ENCODE measurements at regions not wholly inside any gene's neighbourhood (a gene's known extent, or its start where the extent isn't known, plus 50 kb on each side); places are given as distances from the start of the nearest gene placed in this dataset.

DNA sequence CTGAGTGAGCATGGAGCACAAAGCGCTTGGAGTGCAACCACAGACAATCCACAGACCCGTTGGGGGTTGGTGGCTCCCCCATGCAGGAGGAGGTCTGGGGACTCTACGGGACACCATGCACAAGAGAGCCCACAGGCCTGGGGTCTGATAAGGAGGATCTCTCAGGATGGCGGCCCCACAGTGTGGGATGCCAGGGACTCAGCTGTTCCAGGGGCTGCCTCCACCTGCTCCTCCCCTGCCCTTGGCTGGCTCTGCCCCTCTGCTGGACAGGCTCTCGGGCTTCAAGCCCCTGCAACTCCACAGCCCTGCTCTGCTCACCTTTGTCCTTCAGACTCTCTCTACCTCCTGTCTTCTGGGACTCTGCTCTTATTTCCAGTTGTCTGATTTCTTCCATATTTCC, 184.5 kb upstream of the CHRNA7 start:
- 94% methylated on average over 5 of the region's 5 CpGs for WGBS (ENCODE audit: low lambda C conversion rate, missing lambda C conversion rate)
- H3K27me3 ChIP-seq, result no peaks in the 10 kb centered on the region
- no peak overlapping the region for H3K27ac ChIP-seq
- no peak overlapping the region for H2AFZ ChIP-seq
- H3K79me2 ChIP-seq, result no peaks in the 10 kb centered on the region
- DNase-seq (ENCODE audit: low spot score), result no peak
- no peaks in the 10 kb centered on the region for H4K20me1 ChIP-seq (ENCODE audit: insufficient read depth, poor library complexity, severe bottlenecking)
- H3K36me3 ChIP-seq (replicated peaks; ENCODE audit: insufficient read depth, low read depth), result no peaks in the 10 kb centered on the region
- H3K4me1 ChIP-seq (ENCODE audit: insufficient read depth), result no peaks in the 10 kb centered on the region
- no peak overlapping the region for H3K4me2 ChIP-seq
- H3K9me3 ChIP-seq (ENCODE audit: low read depth), result no peaks in the 10 kb centered on the region
- no peaks in the 10 kb centered on the region for H3K9me2 ChIP-seq (replicated peaks; ENCODE audit: insufficient read depth)
- H3K4me3 ChIP-seq, result no peak overlapping the region
- TF ChIP-seq CTCF (IDR thresholded peaks at IDR 0.05; ENCODE audit: poor library complexity) (no peak), EZH2phosphoT487 (IDR thresholded peaks at IDR 0.05; ENCODE audit: low read depth, severe bottlenecking, unreplicated experiment) (no peak), EZH2 (IDR thresholded peaks at IDR 0.05; ENCODE audit: borderline replicate concordance) (no peak)

- TF ChIP-seq EZH2 (IDR thresholded peaks at IDR 0.05; ENCODE audit: borderline replicate concordance) (no peak), CTCF (IDR thresholded peaks at IDR 0.05; ENCODE audit: poor library complexity) (no peak), EZH2phosphoT487 (IDR thresholded peaks at IDR 0.05; ENCODE audit: low read depth, severe bottlenecking, unreplicated experiment) (no peak)
- Histone ChIP-seq H3K36me3 (replicated peaks; ENCODE audit: insufficient read depth, low read depth) (no peaks in the 10 kb centered on the region), H3K27ac (no peak overlapping the region), H3K27me3 (no peaks in the 10 kb centered on the region), H3K9me3 (ENCODE audit: low read depth) (no peaks in the 10 kb centered on the region), H3K9me2 (replicated peaks; ENCODE audit: insufficient read depth) (no peaks in the 10 kb centered on the region), H2AFZ (no peak overlapping the region), H3K79me2 (no peaks in the 10 kb centered on the region), H4K20me1 (ENCODE audit: insufficient read depth, poor library complexity, severe bottlenecking) (no peaks in the 10 kb centered on the region), H3K4me3 (no peak overlapping the region), H3K4me2 (no peak overlapping the region), H3K4me1 (ENCODE audit: insufficient read depth) (no peaks in the 10 kb centered on the region)
- DNase-seq (ENCODE audit: low spot score), result no peak
- WGBS (ENCODE audit: low lambda C conversion rate, missing lambda C conversion rate), result 80% methylated on average over 5 of the region's 5 CpGs
These were observed 182.4 kb upstream of the CHRNA7 start for GRCh38 chr15:31847961-31848360.

- no peak overlapping the region for H3K4me3 ChIP-seq
- H4K20me1 ChIP-seq (ENCODE audit: insufficient read depth, poor library complexity, severe bottlenecking), result no peaks in the 10 kb centered on the region
- no peak for DNase-seq (ENCODE audit: low spot score)
- H3K27me3 ChIP-seq, result no peaks in the 10 kb centered on the region
- WGBS (ENCODE audit: low lambda C conversion rate, missing lambda C conversion rate), result 84% methylated on average over 1 of the region's 1 CpG
- no peaks in the 10 kb centered on the region for H3K9me2 ChIP-seq (replicated peaks; ENCODE audit: insufficient read depth)
- TF ChIP-seq EZH2 (IDR thresholded peaks at IDR 0.05; ENCODE audit: borderline replicate concordance), result no peak
- no peaks in the 10 kb centered on the region for H3K4me1 ChIP-seq (ENCODE audit: insufficient read depth)
- H3K27ac ChIP-seq, result no peak overlapping the region
- H3K9me3 ChIP-seq (ENCODE audit: low read depth), result no peaks in the 10 kb centered on the region
- H3K36me3 ChIP-seq (replicated peaks; ENCODE audit: insufficient read depth, low read depth), result no peaks in the 10 kb centered on the region
- no peaks in the 10 kb centered on the region for H3K79me2 ChIP-seq
- H3K4me2 ChIP-seq, result no peak overlapping the region
- H2AFZ ChIP-seq, result no peak overlapping the region
These were observed 181.7 kb upstream of the CHRNA7 start for GRCh38 chr15:31848621-31849020.

- no peaks in the 10 kb centered on the region for H3K36me3 ChIP-seq (replicated peaks; ENCODE audit: insufficient read depth, low read depth)
- H3K4me2 ChIP-seq, result no peak overlapping the region
- H3K79me2 ChIP-seq, result no peaks in the 10 kb centered on the region
- TF ChIP-seq EZH2 (IDR thresholded peaks at IDR 0.05; ENCODE audit: borderline replicate concordance) (no peak), EZH2phosphoT487 (IDR thresholded peaks at IDR 0.05; ENCODE audit: low read depth, severe bottlenecking, unreplicated experiment) (no peak), CTCF (IDR thresholded peaks at IDR 0.05; ENCODE audit: poor library complexity) (no peak)
- no peaks in the 10 kb centered on the region for H3K4me1 ChIP-seq (ENCODE audit: insufficient read depth)
- H3K27ac ChIP-seq, result no peak overlapping the region
- no peaks in the 10 kb centered on the region for H3K9me2 ChIP-seq (replicated peaks; ENCODE audit: insufficient read depth)
- H3K4me3 ChIP-seq, result no peak overlapping the region
- 52% methylated on average over 6 of the region's 6 CpGs for WGBS (ENCODE audit: low lambda C conversion rate, missing lambda C conversion rate)
- no peak overlapping the region for H2AFZ ChIP-seq
- H4K20me1 ChIP-seq (ENCODE audit: insufficient read depth, poor library complexity, severe bottlenecking), result no peaks in the 10 kb centered on the region
- no peaks in the 10 kb centered on the region for H3K27me3 ChIP-seq
- DNase-seq (ENCODE audit: low spot score), result no peak
- peaks cover 7% of the 10 kb centered on the region for H3K9me3 ChIP-seq (ENCODE audit: low read depth)
These were observed 177.1 kb upstream of the CHRNA7 start for GRCh38 chr15:31852933-31853799.

Data from hepatocyte (in vitro differentiated cells).